ENCODE measurements at regions not wholly inside any gene's neighbourhood (a gene's known extent, or its start where the extent isn't known, plus 50 kb on each side); places are given as distances from the start of the nearest gene placed in this dataset.
"Not testable (repeated sequence)": the region's sequence is repeated elsewhere in the genome, so short reads cannot be mapped to it uniquely, and the experiment has no call there.

DNA sequence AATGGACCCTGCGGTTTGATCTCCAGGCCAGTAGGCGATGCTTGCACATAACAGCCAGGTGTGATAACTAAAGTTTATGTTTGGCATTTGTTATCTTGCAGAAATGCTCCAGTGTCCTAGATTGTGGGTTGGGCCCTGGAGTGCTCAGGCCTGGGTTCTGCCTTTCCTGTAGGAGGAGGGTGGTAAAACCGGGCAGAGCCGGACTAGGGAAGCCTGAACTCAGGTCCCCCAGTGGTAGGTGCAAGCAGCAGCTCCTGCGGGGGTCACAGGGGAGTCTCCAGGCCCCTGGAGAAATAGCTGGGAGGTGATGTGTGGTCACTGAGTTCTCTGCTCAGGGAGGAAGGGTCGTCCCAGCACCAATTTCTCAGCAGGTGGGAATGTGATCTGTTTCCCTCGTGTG lies 538.3 kb upstream of the ANO3 start:
- no peak overlapping the region for H3K4me3 ChIP-seq (ENCODE audit: low read length)
- no peak for DNase-seq (ENCODE audit: low read depth, low spot score)

DNA sequence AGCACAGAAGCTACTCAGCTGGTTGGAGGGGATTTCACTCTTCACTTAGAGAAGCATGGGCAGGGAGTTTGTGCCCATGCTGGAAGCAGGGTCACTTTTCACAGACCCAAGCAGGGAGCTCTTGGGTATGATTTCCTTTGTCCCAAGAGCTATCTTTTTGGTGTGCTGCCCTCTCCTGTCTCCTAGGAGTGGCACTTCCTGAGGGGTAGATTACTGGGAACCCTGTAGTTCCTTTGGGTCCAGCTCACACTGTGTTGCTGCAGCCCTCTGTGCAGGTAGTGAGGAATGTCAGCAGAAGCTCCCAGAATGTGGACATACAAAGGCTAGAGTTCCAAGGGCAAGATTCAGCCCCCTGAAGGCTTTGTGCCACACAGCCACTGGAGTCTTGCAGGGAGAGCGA lies 537.1 kb upstream of the ANO3 start:
- no peak for DNase-seq (ENCODE audit: low read depth, low spot score)
- no peak overlapping the region for H3K4me3 ChIP-seq (ENCODE audit: low read length)

DNA sequence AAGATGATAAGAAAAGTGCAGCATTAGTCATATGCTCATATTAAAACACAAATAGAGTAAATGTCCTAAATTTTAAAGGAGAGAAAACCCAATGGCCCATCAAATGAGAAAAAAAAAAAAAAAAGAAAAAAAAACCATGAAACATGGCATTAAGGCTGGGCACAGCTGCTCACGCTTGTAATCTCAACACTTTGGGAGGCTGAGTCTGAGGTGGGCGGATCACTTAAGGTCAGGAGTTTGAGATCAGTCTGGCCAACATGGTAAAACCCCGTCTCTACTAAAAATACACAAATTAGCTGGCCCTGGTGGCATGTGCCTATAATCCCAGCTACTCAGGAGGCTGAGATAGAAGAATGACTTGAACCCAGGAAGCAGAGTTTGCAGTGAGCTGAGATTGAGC lies 515.5 kb upstream of the ANO3 start:
- no peak overlapping the region for H3K4me3 ChIP-seq (ENCODE audit: low read length)
- DNase-seq (ENCODE audit: low read depth, low spot score) = no peak

DNA sequence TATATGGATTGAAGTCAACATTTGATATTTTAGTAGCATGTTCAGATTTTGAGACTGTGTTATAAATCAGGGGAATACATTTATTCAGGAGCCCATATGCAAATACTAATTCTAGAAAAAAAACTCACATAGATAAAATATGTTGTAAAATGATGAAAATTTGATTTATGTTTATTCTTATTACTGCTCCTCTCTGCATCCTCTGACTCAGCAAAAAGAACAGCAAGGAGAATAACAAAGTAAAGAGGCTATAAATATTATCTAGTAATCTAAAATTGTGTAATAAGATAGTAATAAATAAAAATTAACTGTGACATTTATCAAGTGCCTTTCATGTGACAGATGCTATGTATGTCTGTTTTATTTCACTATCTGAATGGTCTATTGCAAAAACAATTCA lies 507.2 kb upstream of the ANO3 start:
- no peak overlapping the region for H3K4me3 ChIP-seq (ENCODE audit: low read length)
- DNase-seq (ENCODE audit: low read depth, low spot score) = no peak

DNA sequence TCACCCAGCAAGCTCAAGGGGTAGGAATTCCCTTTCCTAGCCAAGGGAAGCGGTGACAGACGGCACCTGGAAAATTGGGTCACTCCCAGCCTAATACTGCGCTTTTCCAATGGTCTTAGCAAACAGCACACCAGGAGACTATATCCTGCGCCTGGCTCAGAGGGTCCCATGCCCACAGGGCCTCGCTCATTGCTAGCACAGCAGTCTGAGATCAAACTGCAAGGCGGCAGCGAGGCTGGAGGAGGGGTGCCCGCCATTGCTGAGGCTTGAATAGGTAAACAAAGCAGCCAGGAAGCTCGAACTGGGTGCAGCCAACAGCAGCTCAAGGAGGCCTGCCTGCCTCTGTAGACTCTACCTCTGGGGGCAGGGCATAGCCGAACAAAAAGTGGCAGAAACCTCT lies 500.4 kb upstream of the ANO3 start:
- not testable (repeated sequence) for H3K4me3 ChIP-seq (ENCODE audit: low read length); DNase-seq (ENCODE audit: low read depth, low spot score)

DNA sequence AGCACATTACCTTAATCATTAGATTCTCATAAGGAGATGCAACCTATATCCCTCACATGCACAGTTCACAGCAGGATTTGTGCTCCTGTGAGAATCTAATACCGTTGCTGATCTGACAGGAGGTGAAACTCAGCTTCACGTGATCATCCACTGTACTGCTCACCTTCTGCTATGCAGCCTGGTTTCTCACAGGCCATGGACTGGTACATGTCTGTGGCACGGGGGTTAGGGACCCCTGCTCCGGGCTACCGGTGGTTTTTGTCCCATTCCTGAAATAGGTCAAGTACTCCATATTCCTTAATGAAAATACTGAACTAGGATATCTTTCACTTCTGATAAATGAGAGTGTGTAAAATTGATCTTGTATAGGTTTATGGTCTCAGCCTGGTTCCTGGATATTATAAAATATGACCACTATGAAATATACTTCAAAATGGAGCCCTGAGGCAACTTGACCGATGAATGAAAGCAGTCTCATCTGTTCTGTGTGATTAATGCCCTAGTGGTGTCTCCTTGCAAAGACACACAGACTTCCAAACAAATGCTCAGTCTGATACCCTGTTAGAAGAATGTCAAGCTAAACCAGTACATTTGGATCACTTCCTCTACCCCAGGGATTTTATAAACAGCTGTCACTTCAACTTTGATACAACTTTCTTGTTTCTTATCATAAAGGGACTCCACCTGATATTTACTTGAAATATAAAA lies 492.9 kb upstream of the ANO3 start:
- no peak for DNase-seq (ENCODE audit: low read depth, low spot score)
- no peak overlapping the region for H3K4me3 ChIP-seq (ENCODE audit: low read length)

DNA sequence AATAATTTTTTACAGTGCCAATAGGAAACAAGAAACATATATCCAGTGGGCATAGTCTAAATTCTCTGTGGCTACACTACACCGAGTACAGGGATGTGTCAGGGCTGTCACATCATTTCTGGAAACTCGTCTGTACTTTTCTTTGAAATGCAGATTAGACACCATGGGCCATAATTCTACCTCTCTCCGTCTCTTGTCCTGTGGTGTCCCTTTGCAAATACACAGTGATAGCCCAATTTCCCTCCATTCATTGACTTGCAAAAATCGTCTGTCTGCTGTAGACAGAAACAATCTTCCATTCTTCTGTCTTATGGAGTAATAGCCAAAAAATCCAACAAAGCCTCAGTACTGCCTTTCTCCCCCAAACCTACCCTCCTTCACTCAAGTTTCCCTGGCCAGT lies 487.1 kb upstream of the ANO3 start:
- H3K4me3 ChIP-seq (ENCODE audit: low read length) = no peak overlapping the region
- no peak for DNase-seq (ENCODE audit: low read depth, low spot score)

DNA sequence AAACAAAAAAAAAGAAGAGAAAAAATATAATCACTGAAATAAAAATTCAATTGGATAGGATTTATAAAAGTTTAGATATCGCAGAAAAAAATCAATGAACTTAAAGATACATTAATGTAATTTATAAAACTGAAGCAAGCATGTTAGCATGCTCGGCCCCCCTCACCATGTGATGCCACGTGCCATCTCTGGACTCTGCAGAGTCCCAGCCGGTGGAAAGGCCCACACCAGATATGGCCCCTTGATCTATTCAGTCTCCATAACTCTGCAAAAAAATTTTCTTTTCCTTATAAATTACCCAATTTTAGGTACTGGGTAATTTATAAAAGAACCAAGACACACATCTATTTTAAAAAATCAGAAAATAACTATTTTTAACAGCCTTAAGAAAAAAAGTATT lies 476.0 kb upstream of the ANO3 start:
- DNase-seq (ENCODE audit: low read depth, low spot score) = no peak
- no peak overlapping the region for H3K4me3 ChIP-seq (ENCODE audit: low read length)

DNA sequence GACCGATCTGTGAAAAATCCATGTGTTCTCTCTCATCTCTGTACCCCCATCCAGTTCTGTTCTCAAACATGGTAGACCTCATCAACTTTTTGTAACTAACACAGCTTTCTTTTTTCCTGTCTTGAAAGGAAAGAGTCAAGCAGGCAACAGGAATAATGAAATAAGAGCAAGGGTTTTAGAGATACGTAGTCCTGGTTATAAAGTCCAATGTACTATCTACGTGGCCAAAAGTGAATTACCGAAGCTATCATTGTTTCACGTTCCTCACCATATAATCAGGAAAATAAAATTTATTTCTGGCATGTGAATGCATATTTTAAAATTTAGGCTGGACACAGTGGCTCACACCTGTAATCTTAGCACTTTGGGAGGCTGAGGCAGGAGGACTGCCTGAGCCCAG lies 472.2 kb upstream of the ANO3 start:
- H3K4me3 ChIP-seq (ENCODE audit: low read length) = no peak overlapping the region
- no peak for DNase-seq (ENCODE audit: low read depth, low spot score)

DNA sequence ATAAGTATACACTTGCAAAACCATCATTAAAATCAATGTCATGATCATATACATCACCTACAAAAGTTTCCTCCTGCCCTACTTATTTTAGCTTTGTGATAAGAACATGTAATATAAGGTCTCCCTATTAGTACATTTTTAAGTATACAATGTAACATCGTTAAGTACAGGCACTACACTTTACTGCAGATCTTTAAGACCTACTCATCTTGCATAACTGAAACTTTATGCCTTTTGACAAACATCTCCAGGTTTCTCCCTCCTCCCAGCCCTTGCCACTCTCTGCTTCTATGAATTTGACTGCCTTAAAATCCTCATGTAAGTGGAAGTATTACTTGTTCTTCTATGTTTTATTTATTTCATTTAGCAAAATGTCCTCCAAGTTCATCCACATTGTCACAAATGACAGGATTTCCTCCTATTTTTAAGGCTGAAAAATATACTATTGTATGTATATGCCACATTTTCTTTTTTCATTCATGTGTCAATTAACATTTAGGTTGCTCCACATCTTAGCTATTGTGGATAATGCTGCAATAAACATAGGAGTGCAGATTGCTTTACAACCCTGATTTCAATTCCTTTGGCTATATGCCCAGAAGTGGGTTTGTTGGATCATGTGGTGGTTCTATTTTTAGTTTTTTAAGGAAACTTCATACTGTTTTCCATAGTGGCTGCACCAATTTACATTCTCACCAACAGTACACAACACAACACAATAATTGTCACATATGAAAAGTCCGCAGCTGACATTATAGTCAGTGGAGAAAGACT lies 471.1 kb upstream of the ANO3 start:
- no peak for DNase-seq (ENCODE audit: low read depth, low spot score)
- H3K4me3 ChIP-seq (ENCODE audit: low read length) = no peak overlapping the region

DNA sequence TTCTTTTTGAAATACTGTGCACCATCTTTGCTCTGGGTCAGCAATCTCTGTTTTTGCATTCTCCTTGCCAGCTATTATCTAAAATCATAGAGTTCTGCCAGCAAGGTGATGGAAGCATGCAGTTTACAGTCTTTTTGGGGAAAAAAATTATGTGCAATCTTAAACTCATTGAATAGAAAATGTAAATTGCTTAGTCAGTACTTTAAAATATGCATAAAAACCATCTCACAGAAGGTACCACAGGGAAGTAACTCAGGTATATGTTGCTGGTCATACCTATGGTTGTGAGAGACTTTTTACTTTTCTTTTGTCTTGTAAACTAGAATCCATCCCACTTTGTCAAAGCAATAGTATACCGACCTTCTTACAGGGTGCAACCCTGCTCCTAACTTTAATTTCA lies 469.8 kb upstream of the ANO3 start:
- DNase-seq (ENCODE audit: low read depth, low spot score) = no peak
- no peak overlapping the region for H3K4me3 ChIP-seq (ENCODE audit: low read length)

DNA sequence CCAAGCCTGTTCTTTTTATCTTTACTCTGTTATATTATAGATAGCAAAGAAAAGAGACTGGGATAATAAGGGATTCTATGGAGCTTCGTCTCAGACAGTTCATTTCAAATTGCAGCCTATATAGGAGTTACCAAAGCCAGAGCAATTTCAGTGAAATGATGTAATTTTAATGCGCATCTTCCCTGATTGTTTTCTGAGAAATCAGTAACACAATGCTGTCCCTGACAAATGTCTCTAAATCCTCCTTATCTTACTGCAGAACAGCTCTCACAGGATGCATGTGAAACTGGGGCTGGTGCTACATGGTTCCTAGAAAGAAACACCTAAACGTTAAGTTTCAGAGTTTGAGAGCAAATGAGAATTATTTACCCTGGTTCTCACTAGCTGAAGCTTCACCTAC lies 467.9 kb upstream of the ANO3 start:
- DNase-seq (ENCODE audit: low read depth, low spot score) = no peak
- no peak overlapping the region for H3K4me3 ChIP-seq (ENCODE audit: low read length)

DNA sequence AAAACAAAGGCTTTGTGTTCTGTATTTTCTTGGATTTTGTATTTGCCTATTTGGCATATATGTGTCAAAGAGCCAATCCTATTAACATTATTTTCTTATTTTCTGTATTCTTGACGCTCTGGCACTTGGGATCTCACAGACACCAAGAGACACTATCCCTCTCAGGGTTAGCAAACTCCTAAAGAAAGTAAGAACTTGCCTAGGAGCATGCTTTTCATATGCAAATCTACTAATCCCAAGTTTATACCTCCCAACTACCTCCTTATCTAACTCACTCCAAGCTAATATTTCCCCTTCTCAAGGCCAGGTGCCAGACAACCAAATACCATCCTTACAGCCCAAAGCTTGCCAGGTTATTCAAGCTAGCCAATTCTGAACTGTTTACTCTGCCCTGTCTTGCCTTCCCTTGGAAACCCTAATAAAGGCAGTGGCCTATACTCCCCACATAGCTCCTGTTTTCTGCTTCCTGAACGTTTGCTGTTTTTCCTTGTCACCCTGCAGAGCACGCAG lies 455.4 kb upstream of the ANO3 start:
- no peak for DNase-seq (ENCODE audit: low read depth, low spot score)

DNA sequence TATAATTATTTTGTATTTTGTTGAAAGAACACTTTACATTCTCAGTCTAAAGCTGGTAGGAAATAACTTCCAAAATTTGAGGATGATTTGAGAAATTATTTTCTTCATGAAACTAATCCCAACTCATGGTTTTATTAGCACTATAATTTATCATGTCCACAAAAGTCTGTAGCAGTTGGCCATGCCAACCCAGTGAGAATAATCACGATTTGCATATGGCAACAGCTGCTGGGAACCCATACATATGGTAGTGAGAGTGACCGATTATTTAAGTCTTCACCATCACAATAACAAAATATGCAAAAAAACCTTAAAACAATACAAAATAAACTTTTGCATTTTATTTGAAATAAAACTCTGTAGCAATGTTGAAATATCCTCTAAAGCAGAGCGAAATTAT lies 445.9 kb upstream of the ANO3 start:
- no peak overlapping the region for H3K4me3 ChIP-seq (ENCODE audit: low read length)
- no peak for DNase-seq (ENCODE audit: low read depth, low spot score)

More for the DNA sequence above, 455.4 kb upstream of the ANO3 start:
- no peak overlapping the region for H3K4me3 ChIP-seq (ENCODE audit: low read length)

DNA sequence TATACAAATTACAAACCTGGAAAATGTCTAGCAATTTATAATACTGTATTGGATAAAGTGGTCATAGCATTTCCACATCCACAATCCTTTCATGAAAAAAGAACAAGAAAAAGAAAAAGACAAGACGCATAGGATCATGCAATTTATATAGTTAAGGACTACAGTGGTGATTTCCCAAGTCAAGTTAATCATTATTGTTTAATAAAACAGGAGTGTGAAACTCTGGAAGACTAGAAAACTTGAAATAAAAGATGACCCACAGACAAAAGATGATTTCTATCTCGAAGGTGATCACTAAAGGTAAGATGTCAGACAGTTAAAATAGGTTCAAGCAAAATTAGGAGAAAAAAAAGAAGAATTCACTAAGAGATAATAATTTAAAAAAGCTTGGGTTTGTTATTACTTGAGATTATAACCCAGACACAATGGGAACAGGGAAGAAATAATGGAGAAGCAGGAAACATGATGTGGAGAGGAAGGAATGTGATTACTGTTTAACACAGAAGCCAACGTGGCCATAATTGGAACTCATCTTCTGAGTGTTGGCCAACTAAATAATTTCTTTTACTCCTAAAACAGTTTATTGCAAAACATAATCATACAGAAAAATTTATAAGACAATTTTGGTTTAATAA lies 441.2 kb upstream of the ANO3 start:
- no peak overlapping the region for H3K4me3 ChIP-seq (ENCODE audit: low read length)
- DNase-seq (ENCODE audit: low read depth, low spot score) = no peak

DNA sequence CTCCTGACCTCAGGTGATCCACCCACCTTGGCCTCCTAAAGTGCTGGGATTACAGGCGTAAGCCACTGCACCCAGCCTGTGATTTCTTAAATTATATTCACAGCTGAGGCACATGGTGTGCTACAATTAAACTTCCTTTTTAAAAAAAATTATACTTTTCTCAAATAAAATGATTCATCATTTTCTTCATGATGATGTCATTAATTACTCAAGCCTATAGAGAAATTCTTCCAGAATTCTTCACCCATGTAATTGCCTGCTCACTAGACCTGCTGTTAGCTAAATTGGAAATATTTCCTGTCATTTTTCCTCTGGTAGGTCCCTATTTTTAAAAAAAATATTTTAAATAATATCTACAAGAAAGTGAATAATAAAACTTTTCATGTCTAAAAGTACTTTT lies 440.0 kb upstream of the ANO3 start:
- no peak for DNase-seq (ENCODE audit: low read depth, low spot score)
- H3K4me3 ChIP-seq (ENCODE audit: low read length) = no peak overlapping the region

DNA sequence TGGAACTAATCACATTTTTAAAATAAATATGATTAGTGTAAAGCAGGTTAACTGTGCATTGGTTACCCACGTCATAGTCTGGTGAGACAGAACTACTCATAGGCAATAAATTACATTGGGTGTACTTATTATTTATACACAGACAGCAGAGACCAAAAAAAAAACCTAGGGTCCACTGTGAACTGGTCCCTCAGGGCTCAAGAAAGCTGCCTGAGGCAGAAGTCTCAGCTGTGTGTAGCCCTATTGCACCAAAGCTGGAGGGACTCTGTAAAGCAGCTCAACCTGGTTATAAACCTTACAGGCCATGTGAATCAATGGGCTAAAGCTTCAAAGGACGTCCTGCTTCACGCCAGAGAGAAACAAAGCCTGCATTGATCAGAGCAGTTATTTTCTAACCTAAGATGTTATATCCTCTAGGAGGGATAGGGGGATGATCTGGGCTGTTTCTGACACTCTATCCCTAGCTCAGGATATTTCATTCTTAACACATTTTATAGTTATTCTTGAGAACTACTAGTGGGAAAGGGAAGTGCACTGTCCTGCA lies 432.2 kb upstream of the ANO3 start:
- no peak overlapping the region for H3K4me3 ChIP-seq (ENCODE audit: low read length)
- DNase-seq (ENCODE audit: low read depth, low spot score) = no peak

DNA sequence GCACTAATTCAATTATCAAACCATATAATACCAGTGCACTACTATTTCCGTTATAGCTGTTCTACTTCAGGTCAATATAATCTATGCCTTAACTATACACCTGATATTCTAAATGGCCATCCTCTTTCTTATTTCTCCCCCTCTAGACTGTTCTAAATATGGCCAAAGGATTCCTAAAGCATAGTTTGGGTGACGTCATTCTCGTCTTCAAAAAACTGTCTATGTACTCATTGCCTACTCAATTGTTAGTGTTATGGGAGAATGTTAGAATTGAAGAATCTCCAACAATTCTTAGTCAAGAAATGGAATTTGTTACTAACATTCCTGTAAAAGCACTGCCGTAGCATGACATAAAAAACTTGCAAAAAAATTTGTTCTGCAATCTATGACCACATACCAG lies 431.1 kb upstream of the ANO3 start:
- no peak for DNase-seq (ENCODE audit: low read depth, low spot score)
- no peak overlapping the region for H3K4me3 ChIP-seq (ENCODE audit: low read length)

DNA sequence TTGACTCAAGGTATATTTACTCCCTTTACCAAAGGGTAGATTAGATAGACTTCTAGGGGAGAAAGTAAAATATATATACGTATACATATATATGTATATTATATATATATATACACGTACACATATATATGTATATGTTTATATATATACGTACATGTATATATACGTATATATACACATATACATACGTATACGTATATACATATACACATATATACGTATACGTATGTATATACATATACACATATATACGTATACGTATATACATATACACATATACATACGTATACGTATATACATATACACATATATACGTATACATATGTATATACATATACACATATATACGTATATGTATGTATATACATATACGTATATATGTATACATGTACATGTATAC lies 430.5 kb upstream of the ANO3 start:
- DNase-seq (ENCODE audit: low read depth, low spot score) = no peak
- no peak overlapping the region for H3K4me3 ChIP-seq (ENCODE audit: low read length)

DNA sequence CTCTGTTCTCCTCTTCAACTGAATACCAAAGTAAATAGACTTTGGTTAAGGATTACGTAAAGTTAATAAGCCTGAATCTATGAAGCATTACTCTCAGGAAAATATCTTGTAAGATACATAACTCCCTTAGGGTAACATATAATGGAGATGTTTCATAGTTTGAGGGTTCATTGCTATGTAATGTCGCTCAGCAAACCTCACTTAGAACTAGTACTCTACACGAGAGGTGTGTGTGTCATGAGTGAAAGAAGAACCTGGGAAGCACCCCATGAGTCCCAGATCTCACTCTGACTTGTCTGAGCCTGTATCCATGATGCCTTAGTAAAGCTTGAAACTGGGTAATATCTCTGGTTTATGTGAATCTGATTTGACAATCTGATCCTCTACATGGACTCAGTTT lies 429.5 kb upstream of the ANO3 start:
- H3K4me3 ChIP-seq (ENCODE audit: low read length) = no peak overlapping the region

More for the DNA sequence above, 429.5 kb upstream of the ANO3 start:
- no peak for DNase-seq (ENCODE audit: low read depth, low spot score)

Measured in Jurkat, Clone E6-1 (cell line).